HEK293 (cell line): ENCODE measurements at regions not wholly inside any gene's neighbourhood (a gene's known extent, or its start where the extent isn't known, plus 50 kb on each side); places are given as distances from the start of the nearest gene placed in this dataset.
A peak's percentile ranks its signal among the peaks of the same experiment; 100 is the strongest.

Experiments
- CTCF ChIA-PET: fragments of 350-600 bp; formaldehyde crosslinking; extraction: SDS; loops from one replicate; lab custom pipeline; 2021; ENCODE audit warnings: antibody characterized with exemption; lab: Yijun Ruan, JAX
- POLR2A ChIA-PET: fragments of 300-600 bp; formaldehyde crosslinking; extraction: SDS; loops from one replicate; lab custom pipeline; 2020; ENCODE audit warnings: antibody characterized with exemption, inconsistent platforms; lab: Yijun Ruan, JAX
- H3K27ac ChIP-seq: fragments of 200-500 bp; sonication (Bioruptor generic); 2 replicates; pipeline ENCODE4 v1.5.1; 2014; ENCODE audit warnings: low read depth, low read length, control low read depth, inconsistent platforms; ENCODE audit errors: extremely low read depth
- H3K36me3 ChIP-seq, 2 experiments: fragments of 200-500 bp in 1 of 2; sonication (Bioruptor generic) in 1 of 2; 1 replicate in 1 of 2; 2 replicates in 1 of 2; pipeline ENCODE4 v1.5.1; 2014 to 2017; ENCODE audit warnings: inconsistent platforms in 2 of 2, low read length in 2 of 2; ENCODE audit not compliant: control insufficient read depth in 2 of 2, insufficient read depth in 1 of 2
- H3K4me1 ChIP-seq: fragments of 200-500 bp; sonication (Bioruptor generic); 2 replicates; pipeline ENCODE4 v1.5.1; 2014; ENCODE audit warnings: mild to moderate bottlenecking, low read length, inconsistent platforms; ENCODE audit not compliant: control insufficient read depth, insufficient read depth
- H3K4me3 ChIP-seq: 2 replicates; pipeline ENCODE4 v1.5.1; 2011; ENCODE audit warnings: low read depth, mild to moderate bottlenecking, control low read depth, low read length, moderate library complexity
- H3K9me3 ChIP-seq: fragments of 200-500 bp; sonication (Bioruptor generic); 2 replicates; pipeline ENCODE4 v1.5.1; 2014; ENCODE audit warnings: low read depth, low read length, inconsistent platforms; ENCODE audit not compliant: control insufficient read depth, insufficient read depth
- EGR2 ChIP-seq: fragments of 450-650 bp; formaldehyde crosslinking; IDR thresholded peaks from 2 replicates; pipeline ENCODE4 v1.5.1; 2016; ENCODE audit warnings: low read depth, missing biosample characterization, missing genetic modification characterization
- KLF16 ChIP-seq: fragments of 450-650 bp; formaldehyde crosslinking; IDR thresholded peaks from 2 replicates; pipeline ENCODE4 v1.5.1; 2017; ENCODE audit warnings: missing biosample characterization, missing genetic modification characterization
- OSR2 ChIP-seq: fragments of 450-650 bp; formaldehyde crosslinking; IDR thresholded peaks from 2 replicates; pipeline ENCODE4 v1.5.1; 2016; ENCODE audit warnings: missing biosample characterization, missing genetic modification characterization
- OVOL3 ChIP-seq: fragments of 450-650 bp; formaldehyde crosslinking; IDR thresholded peaks from 2 replicates; pipeline ENCODE4 v1.5.1; 2016; ENCODE audit warnings: missing biosample characterization, missing genetic modification characterization
- SCRT1 ChIP-seq: fragments of 450-650 bp; formaldehyde crosslinking; IDR thresholded peaks from 2 replicates; pipeline ENCODE4 v1.5.1; 2016; ENCODE audit warnings: missing biosample characterization, missing genetic modification characterization, borderline replicate concordance
- SCRT2 ChIP-seq: fragments of 450-650 bp; formaldehyde crosslinking; IDR thresholded peaks from 2 replicates; pipeline ENCODE4 v1.5.1; 2016; ENCODE audit warnings: missing biosample characterization, missing genetic modification characterization
- ZBTB21 ChIP-seq: fragments of 450-650 bp; formaldehyde crosslinking; IDR thresholded peaks from 2 replicates; pipeline ENCODE4 v1.5.1; 2017; ENCODE audit warnings: missing biosample characterization, missing genetic modification characterization
- ZNF211 ChIP-seq: fragments of 450-650 bp; formaldehyde crosslinking; IDR thresholded peaks from 2 replicates; pipeline ENCODE4 v1.5.1; 2016; ENCODE audit warnings: low read depth, missing biosample characterization, missing genetic modification characterization
- ZNF223 ChIP-seq: fragments of 450-650 bp; formaldehyde crosslinking; IDR thresholded peaks from 2 replicates; pipeline ENCODE4 v1.5.1; 2016; ENCODE audit warnings: missing biosample characterization, missing genetic modification characterization
- ZNF248 ChIP-seq: fragments of 450-650 bp; formaldehyde crosslinking; IDR thresholded peaks from 2 replicates; pipeline ENCODE4 v1.5.1; 2017; ENCODE audit warnings: missing biosample characterization, missing genetic modification characterization
- ZNF404 ChIP-seq: fragments of 450-650 bp; formaldehyde crosslinking; IDR thresholded peaks from 2 replicates; pipeline ENCODE4 v1.5.1; 2017; ENCODE audit warnings: missing biosample characterization, missing genetic modification characterization
- ZNF488 ChIP-seq: fragments of 450-650 bp; formaldehyde crosslinking; IDR thresholded peaks from 2 replicates; pipeline ENCODE4 v1.5.1; 2016; ENCODE audit warnings: missing biosample characterization, missing genetic modification characterization
- ZNF513 ChIP-seq: fragments of 450-650 bp; IDR thresholded peaks from 2 replicates; pipeline ENCODE4 v1.5.1; 2018; ENCODE audit warnings: missing biosample characterization, missing genetic modification characterization
- ZNF621 ChIP-seq: fragments of 450-650 bp; formaldehyde crosslinking; IDR thresholded peaks from 2 replicates; pipeline ENCODE4 v1.5.1; 2017; ENCODE audit warnings: missing biosample characterization, missing genetic modification characterization
- ZNF660 ChIP-seq: fragments of 450-650 bp; IDR thresholded peaks from 2 replicates; pipeline ENCODE4 v1.5.1; 2018; ENCODE audit warnings: missing biosample characterization, mild to moderate bottlenecking, missing genetic modification characterization
- ZNF670 ChIP-seq: fragments of 450-650 bp; formaldehyde crosslinking; IDR thresholded peaks from 2 replicates; pipeline ENCODE4 v1.5.1; 2016; ENCODE audit warnings: missing biosample characterization, missing genetic modification characterization, low read depth
- ZSCAN18 ChIP-seq: fragments of 450-650 bp; formaldehyde crosslinking; IDR thresholded peaks from 2 replicates; pipeline ENCODE4 v1.5.1; 2016; ENCODE audit warnings: missing biosample characterization, missing genetic modification characterization
- TF ChIP-seq, protein P1 (sequence below): fragments of 450-650 bp; IDR thresholded peaks from 2 replicates; pipeline ENCODE4 v1.5.1; 2018; ENCODE audit warnings: missing biosample characterization, mild to moderate bottlenecking, missing genetic modification characterization
- TF ChIP-seq, protein P2 (sequence below): fragments of 450-650 bp; formaldehyde crosslinking; IDR thresholded peaks from 2 replicates; pipeline ENCODE4 v1.5.1; 2017; ENCODE audit warnings: missing biosample characterization, missing genetic modification characterization
- TF ChIP-seq, protein P3 (sequence below): fragments of 450-650 bp; formaldehyde crosslinking; IDR thresholded peaks from 2 replicates; pipeline ENCODE4 v1.5.1; 2017; ENCODE audit warnings: missing biosample characterization, missing genetic modification characterization

DNA sequence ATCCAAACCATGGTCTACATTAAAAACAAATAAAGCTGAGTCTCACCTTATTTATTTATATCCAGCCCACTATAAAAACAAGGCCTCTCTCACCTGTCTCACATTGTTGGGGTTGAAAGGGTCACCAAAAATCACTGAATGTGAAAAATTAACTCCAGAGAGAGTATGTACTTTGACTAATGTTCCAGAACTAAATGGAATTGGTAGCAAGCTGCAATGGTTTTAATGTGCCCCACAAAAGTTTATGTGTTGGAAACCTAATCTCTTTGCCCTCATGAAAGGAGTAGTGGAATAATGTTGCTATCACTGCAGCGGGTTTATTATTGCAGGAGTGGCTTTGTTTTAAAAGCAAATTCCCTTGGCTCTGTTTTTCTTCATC, 230.3 kb downstream of the LTN1 start:
- Histone ChIP-seq H3K27ac (no peak overlapping the region), H3K36me3 (no peaks in the 10 kb centered on the region), H3K9me3 (no peaks in the 10 kb centered on the region), H3K4me3 (no peak overlapping the region), H3K4me1 (no peaks in the 10 kb centered on the region)
- TF ChIP-seq, protein P1, sequence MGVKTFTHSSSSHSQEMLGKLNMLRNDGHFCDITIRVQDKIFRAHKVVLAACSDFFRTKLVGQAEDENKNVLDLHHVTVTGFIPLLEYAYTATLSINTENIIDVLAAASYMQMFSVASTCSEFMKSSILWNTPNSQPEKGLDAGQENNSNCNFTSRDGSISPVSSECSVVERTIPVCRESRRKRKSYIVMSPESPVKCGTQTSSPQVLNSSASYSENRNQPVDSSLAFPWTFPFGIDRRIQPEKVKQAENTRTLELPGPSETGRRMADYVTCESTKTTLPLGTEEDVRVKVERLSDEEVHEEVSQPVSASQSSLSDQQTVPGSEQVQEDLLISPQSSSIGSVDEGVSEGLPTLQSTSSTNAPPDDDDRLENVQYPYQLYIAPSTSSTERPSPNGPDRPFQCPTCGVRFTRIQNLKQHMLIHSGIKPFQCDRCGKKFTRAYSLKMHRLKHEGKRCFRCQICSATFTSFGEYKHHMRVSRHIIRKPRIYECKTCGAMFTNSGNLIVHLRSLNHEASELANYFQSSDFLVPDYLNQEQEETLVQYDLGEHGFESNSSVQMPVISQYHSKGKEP (tag by site-specific recombination) = peak; percentile 41; the same call in 1 of the 2 replicates
- peak; percentile 30; the same call in 1 of the 2 replicates for TF ChIP-seq OVOL3 (tag by site-specific recombination)
- no peak for TF ChIP-seq ZNF621 (tag by site-specific recombination)
- no peak for TF ChIP-seq ZNF670 (tag by site-specific recombination)
- TF ChIP-seq, protein P2, sequence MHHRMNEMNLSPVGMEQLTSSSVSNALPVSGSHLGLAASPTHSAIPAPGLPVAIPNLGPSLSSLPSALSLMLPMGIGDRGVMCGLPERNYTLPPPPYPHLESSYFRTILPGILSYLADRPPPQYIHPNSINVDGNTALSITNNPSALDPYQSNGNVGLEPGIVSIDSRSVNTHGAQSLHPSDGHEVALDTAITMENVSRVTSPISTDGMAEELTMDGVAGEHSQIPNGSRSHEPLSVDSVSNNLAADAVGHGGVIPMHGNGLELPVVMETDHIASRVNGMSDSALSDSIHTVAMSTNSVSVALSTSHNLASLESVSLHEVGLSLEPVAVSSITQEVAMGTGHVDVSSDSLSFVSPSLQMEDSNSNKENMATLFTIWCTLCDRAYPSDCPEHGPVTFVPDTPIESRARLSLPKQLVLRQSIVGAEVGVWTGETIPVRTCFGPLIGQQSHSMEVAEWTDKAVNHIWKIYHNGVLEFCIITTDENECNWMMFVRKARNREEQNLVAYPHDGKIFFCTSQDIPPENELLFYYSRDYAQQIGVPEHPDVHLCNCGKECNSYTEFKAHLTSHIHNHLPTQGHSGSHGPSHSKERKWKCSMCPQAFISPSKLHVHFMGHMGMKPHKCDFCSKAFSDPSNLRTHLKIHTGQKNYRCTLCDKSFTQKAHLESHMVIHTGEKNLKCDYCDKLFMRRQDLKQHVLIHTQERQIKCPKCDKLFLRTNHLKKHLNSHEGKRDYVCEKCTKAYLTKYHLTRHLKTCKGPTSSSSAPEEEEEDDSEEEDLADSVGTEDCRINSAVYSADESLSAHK (tag by site-specific recombination) = 0 out of 2 replicates have a peak, but pooled peaks have one; percentile 42
- 0 out of 2 replicates have a peak, but pooled peaks have one; percentile 50 for TF ChIP-seq OSR2 (tag by site-specific recombination)
- ChIA-PET CTCF (interaction anchor here (2.4 kb wide), 1 partner anchor 17 kb away, joined by 18 read pairs; no protein-coding TSS in a partner anchor), POLR2A (no interaction called here)

GRCh38 chr21:28761674-28762356, 230.9 kb downstream of the LTN1 start:
- Histone ChIP-seq H3K9me3 (no peaks in the 10 kb centered on the region), H3K4me1 (no peaks in the 10 kb centered on the region), H3K4me3 (no peak overlapping the region), H3K27ac (no peak overlapping the region), H3K36me3 (no peaks in the 10 kb centered on the region)
- ChIA-PET POLR2A (no interaction called here), CTCF (interaction anchor here (0.6 to 2.4 kb wide), 2 partner anchors 16 to 1198 kb away, joined by 3 to 18 read pairs; no protein-coding TSS in a partner anchor)
- TF ChIP-seq SCRT1 (peak; percentile 31; the same call in 1 of the 2 replicates), EGR2 (tag by site-specific recombination) (no peak), SCRT2 (tag by site-specific recombination) (peak; percentile 57), ZNF488 (no peak)

DNA sequence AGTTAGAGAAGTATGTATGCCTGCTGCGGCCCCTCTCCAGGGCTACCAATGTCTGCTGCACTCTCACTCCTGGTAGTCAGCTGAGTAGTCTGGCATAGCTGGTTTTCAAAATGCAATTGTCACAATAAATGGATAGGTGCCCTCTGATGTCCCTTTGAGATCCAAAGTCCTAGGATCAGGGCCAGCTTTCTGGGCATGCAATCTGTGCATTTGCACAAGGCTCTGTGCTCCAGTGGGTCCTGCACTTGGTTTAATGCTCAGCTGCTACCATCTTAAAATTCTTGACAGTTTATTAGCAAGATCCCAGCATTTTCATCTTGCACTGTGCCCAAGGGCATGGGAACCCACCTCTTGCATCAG, 233.8 kb downstream of the LTN1 start:
- TF ChIP-seq ZSCAN18 (tag by site-specific recombination) (no peak), ZNF248 (tag by site-specific recombination) (no peak), ZNF211 (tag by site-specific recombination) (no peak), ZNF513 (no peak), ZNF223 (tag by site-specific recombination) (no peak), ZNF404 (tag by site-specific recombination) (no peak), ZBTB21 (tag by site-specific recombination) (no peak), KLF16 (tag by site-specific recombination) (no peak), ZNF660 (no peak)
- TF ChIP-seq, protein P3, sequence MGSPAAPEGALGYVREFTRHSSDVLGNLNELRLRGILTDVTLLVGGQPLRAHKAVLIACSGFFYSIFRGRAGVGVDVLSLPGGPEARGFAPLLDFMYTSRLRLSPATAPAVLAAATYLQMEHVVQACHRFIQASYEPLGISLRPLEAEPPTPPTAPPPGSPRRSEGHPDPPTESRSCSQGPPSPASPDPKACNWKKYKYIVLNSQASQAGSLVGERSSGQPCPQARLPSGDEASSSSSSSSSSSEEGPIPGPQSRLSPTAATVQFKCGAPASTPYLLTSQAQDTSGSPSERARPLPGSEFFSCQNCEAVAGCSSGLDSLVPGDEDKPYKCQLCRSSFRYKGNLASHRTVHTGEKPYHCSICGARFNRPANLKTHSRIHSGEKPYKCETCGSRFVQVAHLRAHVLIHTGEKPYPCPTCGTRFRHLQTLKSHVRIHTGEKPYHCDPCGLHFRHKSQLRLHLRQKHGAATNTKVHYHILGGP (tag by site-specific recombination) = no peak
- no peaks in the 10 kb centered on the region for H3K9me3 ChIP-seq
- ChIA-PET CTCF (interaction anchor here (0.6 to 2.1 kb wide), 3 partner anchors 14 to 654 kb away, joined by 3 to 15 read pairs (median 3); no protein-coding TSS in a partner anchor), POLR2A (no interaction called here)
- no peaks in the 10 kb centered on the region for H3K4me1 ChIP-seq
- no peaks in the 10 kb centered on the region for H3K36me3 ChIP-seq
- H3K27ac ChIP-seq = no peak overlapping the region
- H3K4me3 ChIP-seq = no peak overlapping the region
